GM12873 (cell line): ENCODE measurements at regions not wholly inside any gene's neighbourhood (a gene's known extent, or its start where the extent isn't known, plus 50 kb on each side); places are given as distances from the start of the nearest gene placed in this dataset.

Experiments
- CTCF ChIP-seq: IDR thresholded peaks from 2 replicates; pipeline ENCODE4 v1.5.1; 2012; ENCODE audit warnings: low read depth, mild to moderate bottlenecking, moderate library complexity, low read length, control low read depth; ENCODE audit not compliant: insufficient read depth; ENCODE audit errors: missing control alignments

DNA sequence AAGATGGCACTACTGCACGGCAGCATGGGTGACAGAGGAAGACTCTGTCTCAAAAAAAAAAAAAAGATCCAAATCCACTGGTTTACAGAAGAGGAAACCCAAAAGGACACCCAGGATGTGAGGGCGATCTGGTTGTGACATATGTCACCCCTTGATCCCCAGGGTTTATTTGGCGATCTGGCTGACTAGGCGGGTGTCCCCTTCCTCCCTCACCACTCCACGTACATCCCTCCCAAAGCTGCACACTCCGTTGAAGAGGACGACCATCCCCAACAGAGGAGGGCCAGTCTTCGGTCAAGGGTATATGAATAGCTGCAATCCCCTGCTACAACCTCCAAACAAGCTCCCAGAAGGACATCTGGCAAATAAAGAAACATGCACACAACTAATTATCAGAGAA is 111.6 kb downstream of the HTR5A start:
- no peak for TF ChIP-seq CTCF

- no peak for TF ChIP-seq CTCF
Observed at GRCh38 chr7:155182406-155182970, 112.4 kb downstream of the HTR5A start.

DNA sequence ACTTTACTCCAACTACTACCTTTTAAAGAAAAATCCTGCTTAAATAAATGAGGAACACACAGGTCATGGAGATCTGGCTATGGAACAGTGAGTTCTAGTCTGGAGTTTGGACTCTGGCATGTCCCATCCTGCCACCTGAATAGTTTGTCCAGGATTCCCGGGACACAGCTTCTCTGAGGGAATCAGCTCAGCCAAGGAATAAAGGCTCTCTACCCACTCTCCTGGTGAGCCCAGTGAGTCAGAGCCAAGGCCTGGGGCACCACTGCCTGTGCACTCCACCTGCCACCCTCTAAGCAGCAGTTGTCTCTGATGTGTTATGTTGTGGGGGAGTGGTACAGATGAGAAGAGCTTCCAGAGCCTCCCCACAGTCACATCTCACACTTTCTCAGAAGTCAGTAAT is 113.5 kb downstream of the HTR5A start:
- TF ChIP-seq CTCF: no peak

GRCh38 chr7:155184923-155185322 is 112.8 kb upstream of the INSIG1 start:
- no peak for TF ChIP-seq CTCF

- TF ChIP-seq CTCF: no peak
Observed at GRCh38 chr7:155187061-155187785, 110.5 kb upstream of the INSIG1 start.

GRCh38 chr7:155188357-155188756 is 109.3 kb upstream of the INSIG1 start:
- TF ChIP-seq CTCF: no peak

DNA sequence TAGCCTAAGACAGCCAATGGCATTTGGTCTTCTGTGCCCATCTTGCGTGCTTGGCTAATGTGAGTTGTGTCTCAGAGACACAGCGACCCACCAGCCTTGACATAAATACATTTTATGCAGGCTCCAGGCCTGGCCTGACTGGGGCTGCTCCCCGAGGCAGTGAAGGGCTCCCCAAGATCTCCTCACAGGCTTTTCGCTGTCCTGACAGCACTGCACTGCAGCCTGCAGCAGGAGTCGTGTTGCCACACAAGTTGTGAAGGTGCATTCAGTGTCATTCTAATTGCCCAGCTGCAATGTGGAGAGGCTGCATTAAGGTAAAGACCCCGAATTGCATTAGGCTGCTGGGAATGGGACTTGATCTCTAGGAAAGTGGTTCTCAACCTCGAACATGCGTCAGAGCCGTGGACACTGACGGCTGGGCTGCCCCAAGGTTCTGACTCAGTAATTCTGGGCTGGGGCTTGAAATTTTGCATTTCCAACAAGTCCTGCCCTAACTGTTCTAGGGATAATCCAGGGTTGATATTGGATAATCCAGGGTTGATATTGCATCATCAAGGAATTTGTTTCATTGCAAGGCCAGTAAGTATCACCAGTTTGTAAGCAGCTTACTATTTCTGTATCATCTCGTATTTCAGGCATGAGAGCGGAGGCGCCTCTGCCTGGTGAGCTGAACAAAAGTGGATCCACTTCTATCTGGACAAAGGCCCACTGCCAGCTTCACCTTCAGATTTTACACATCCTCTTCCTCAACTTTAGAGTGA is 108.7 kb upstream of the INSIG1 start:
- no peak for TF ChIP-seq CTCF
